ENCODE measurements at regions not wholly inside any gene's neighbourhood (a gene's known extent, or its start where the extent isn't known, plus 50 kb on each side); places are given as distances from the start of the nearest gene placed in this dataset.

- TF ChIP-seq, protein P1, sequence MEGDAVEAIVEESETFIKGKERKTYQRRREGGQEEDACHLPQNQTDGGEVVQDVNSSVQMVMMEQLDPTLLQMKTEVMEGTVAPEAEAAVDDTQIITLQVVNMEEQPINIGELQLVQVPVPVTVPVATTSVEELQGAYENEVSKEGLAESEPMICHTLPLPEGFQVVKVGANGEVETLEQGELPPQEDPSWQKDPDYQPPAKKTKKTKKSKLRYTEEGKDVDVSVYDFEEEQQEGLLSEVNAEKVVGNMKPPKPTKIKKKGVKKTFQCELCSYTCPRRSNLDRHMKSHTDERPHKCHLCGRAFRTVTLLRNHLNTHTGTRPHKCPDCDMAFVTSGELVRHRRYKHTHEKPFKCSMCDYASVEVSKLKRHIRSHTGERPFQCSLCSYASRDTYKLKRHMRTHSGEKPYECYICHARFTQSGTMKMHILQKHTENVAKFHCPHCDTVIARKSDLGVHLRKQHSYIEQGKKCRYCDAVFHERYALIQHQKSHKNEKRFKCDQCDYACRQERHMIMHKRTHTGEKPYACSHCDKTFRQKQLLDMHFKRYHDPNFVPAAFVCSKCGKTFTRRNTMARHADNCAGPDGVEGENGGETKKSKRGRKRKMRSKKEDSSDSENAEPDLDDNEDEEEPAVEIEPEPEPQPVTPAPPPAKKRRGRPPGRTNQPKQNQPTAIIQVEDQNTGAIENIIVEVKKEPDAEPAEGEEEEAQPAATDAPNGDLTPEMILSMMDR (IDR thresholded peaks at IDR 0.05; ENCODE audit: low read depth, low read length): no peak
- no peak for TF ChIP-seq POLR2A (IDR thresholded peaks at IDR 0.05; ENCODE audit: extremely low read depth, insufficient read length)
- no peak for TF ChIP-seq MYC (IDR thresholded peaks at IDR 0.05; ENCODE audit: low read depth, low read length)
Observed at GRCh38 chr10:81096558-81096957, 558.9 kb downstream of the SH2D4B start.
